ENCODE measurements at regions not wholly inside any gene's neighbourhood (a gene's known extent, or its start where the extent isn't known, plus 50 kb on each side); places are given as distances from the start of the nearest gene placed in this dataset.
A peak's percentile ranks its signal among the peaks of the same experiment; 100 is the strongest.

DNA sequence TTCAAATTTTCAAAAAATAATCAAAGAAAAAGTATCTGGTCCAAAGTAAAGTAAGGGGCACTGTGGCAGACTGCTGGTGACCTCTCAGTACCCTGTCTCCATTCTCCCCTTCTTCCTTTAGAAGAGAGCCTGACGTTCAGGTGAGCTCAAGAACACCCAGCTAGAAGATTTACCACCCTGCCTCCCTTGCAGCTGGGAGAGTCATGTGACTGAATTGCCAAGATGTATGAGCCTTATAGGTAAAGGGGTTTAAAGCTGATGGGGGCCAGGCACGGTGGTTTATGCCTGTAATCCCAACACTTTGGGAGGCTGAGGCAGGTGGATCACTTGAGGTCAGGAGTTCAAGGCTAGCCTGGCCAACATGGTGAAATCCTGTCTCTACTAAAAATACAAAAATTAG lies 86.3 kb upstream of the NANOS1 start:
- Histone ChIP-seq H3K27ac (no peak overlapping the region), H3K9me3 (no peaks in the 10 kb centered on the region), H3K4me3 (no peak overlapping the region), H3K27me3 (no peaks in the 10 kb centered on the region), H3K4me1 (no peaks in the 10 kb centered on the region), H3K36me3 (no peaks in the 10 kb centered on the region)
- TF ChIP-seq POLR2AphosphoS5 (IDR thresholded peaks at IDR 0.05) = no peak
- TF ChIP-seq POLR2A (IDR thresholded peaks at IDR 0.05) = no peak
- no peak for TF ChIP-seq CTCF (IDR thresholded peaks at IDR 0.05)
- no peak for TF ChIP-seq EP300 (IDR thresholded peaks at IDR 0.05)
- DNase-seq = no peak
- intact Hi-C loops (cut with DNase I; ENCODE audit: low total_unique reads) = no loop called here
- WGBS, 5 donors = 70 to 84% (median 71%) methylated on average over 2 of the region's 2 CpGs

DNA sequence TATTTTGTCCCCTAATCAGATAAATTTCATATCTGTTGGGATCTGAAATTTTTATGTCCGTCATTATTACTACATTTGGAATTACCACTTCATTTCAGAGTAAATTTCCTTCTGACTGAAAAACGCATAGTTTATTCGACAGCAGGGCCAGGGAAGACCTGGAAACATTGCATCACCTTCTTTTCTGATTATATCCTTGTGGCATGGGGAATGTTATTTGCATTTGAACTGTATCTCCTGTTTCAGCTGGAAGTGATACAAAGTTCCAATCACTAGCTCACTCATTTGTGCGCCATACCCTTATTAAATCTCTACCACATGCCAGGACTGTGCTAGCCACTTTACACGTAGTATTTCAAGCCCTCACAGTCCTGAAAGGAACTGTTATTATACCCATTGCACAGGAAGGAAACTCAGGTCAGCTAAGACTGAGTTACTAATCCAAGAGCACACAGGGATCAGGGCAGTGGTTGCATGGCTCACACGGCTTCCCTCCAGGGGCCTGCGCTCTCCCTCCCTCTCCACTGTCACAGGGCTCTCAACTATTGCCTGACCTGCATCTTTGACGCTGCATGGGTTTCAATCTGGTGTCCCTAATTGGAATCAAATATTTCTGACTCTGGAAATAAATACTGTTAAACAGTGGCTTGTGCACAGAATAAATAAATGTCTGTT lies 84.4 kb upstream of the NANOS1 start:
- Histone ChIP-seq H3K36me3 (no peaks in the 10 kb centered on the region), H3K9me3 (no peaks in the 10 kb centered on the region), H3K4me3 (no peak overlapping the region), H3K27me3 (no peaks in the 10 kb centered on the region), H3K27ac (no peak overlapping the region), H3K4me1 (no peaks in the 10 kb centered on the region)
- 55 to 72% (median 66%) methylated on average over 8 of the region's 8 CpGs for WGBS, 5 donors
- intact Hi-C loops (cut with DNase I; ENCODE audit: low total_unique reads) = no loop called here
- no peak for DNase-seq
- TF ChIP-seq POLR2AphosphoS5 (IDR thresholded peaks at IDR 0.05) (no peak), CTCF (IDR thresholded peaks at IDR 0.05) (no peak), POLR2A (IDR thresholded peaks at IDR 0.05) (no peak), EP300 (IDR thresholded peaks at IDR 0.05) (no peak)

DNA sequence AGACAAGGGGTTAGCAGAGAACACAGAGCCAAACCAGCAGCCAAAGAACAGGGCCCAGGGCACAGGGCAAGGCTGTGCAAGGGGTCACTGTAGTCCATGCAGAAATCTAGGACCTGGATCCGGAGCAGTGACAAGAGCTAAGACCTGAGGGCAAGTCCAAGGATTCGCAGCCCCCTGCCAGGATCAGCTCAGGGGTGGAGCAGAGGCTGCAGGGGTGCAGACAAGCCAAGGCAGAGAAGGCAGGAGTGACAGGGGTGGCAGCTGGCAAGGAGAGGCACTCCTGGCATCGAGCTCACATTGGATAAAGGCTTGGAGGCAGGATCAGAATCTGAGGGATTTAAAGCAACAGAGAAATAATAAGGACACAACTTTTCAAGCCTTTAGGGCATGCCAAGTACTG lies 80.7 kb upstream of the NANOS1 start:
- Histone ChIP-seq H3K27me3 (no peaks in the 10 kb centered on the region), H3K9me3 (no peaks in the 10 kb centered on the region), H3K4me1 (no peaks in the 10 kb centered on the region), H3K4me3 (no peak overlapping the region), H3K27ac (no peak overlapping the region), H3K36me3 (no peaks in the 10 kb centered on the region)
- 35 to 60% (median 40%) methylated on average over 3 of the region's 3 CpGs for WGBS, 5 donors
- DNase-seq = no peak
- no peak for TF ChIP-seq POLR2A (IDR thresholded peaks at IDR 0.05)
- no peak for TF ChIP-seq POLR2AphosphoS5 (IDR thresholded peaks at IDR 0.05)
- no peak for TF ChIP-seq EP300 (IDR thresholded peaks at IDR 0.05)
- no peak for TF ChIP-seq CTCF (IDR thresholded peaks at IDR 0.05)
- intact Hi-C loops (cut with DNase I; ENCODE audit: low total_unique reads) = no loop called here

DNA sequence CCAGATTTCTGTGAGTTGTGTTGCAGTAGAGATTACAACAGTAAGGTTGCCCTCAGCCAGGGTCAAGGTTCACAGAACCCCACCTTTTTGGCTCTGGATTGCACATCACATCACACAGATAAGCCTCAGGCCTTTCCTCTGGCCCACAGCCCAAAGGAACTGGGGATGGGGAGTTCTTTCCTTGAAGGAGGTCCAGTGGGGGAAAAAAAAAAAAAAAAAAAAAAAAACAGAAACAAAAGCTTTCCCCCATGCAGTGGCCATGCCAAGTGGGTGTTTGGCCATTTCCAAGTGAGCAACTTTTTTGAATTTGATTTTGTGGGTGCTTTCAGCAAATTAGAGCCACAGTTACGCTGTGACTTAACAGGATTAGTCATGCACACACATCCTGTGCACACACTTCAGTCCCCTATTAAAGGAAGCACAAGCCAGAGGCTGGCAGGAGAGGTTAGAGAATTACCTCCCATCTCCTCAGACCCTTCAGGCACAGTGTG lies 79.3 kb upstream of the NANOS1 start:
- WGBS, 5 donors = 57 to 76% (median 72%) methylated on average over 1 of the region's 1 CpG

More for the DNA sequence above, 79.3 kb upstream of the NANOS1 start:
- Histone ChIP-seq H3K9me3 (no peaks in the 10 kb centered on the region), H3K4me3 (no peak overlapping the region), H3K36me3 (no peaks in the 10 kb centered on the region), H3K4me1 (no peaks in the 10 kb centered on the region), H3K27ac (no peak overlapping the region), H3K27me3 (no peaks in the 10 kb centered on the region)
- DNase-seq = peak in 1 of 2 donors; percentile 24
- intact Hi-C loops (cut with DNase I; ENCODE audit: low total_unique reads) = no loop called here
- TF ChIP-seq POLR2AphosphoS5 (IDR thresholded peaks at IDR 0.05) (no peak), EP300 (IDR thresholded peaks at IDR 0.05) (no peak), POLR2A (IDR thresholded peaks at IDR 0.05) (no peak), CTCF (IDR thresholded peaks at IDR 0.05) (no peak)

All from stomach (tissue), 8 donors.